Bronchial epithelial cell (primary cell): ENCODE measurements at regions not wholly inside any gene's neighbourhood (a gene's known extent, or its start where the extent isn't known, plus 50 kb on each side); places are given as distances from the start of the nearest gene placed in this dataset.
A peak's percentile ranks its signal among the peaks of the same experiment; 100 is the strongest.

ENCODE experiments used
- DNase-seq: peaks from one replicate; pipeline ENCODE4 v3.0.0-alpha.2; 2010; ENCODE audit warnings: low read depth
- FAIRE-seq: peaks from 2 replicates; lab custom pipeline; 2011; peaks lifted over from hg19 to GRCh38; lab: Jason Lieb, UNC
- H3K27me3 ChIP-seq: 2 replicates; pipeline ENCODE4 v1.5.1; 2011; ENCODE audit warnings: low read length; ENCODE audit not compliant: control insufficient read depth, insufficient read depth
- H3K36me3 ChIP-seq: 2 replicates; pipeline ENCODE4 v1.5.1; 2011; ENCODE audit warnings: low read length; ENCODE audit not compliant: control insufficient read depth, insufficient read depth
- H3K4me3 ChIP-seq: 2 replicates; pipeline ENCODE4 v1.5.1; 2011; ENCODE audit warnings: mild to moderate bottlenecking, low read depth, low read length, control low read depth
- CTCF ChIP-seq: IDR thresholded peaks from 2 replicates; pipeline ENCODE4 v1.5.1; 2011; ENCODE audit warnings: mild to moderate bottlenecking, moderate library complexity, low read length, control low read depth, inconsistent platforms; ENCODE audit not compliant: insufficient read depth, severe bottlenecking

DNA sequence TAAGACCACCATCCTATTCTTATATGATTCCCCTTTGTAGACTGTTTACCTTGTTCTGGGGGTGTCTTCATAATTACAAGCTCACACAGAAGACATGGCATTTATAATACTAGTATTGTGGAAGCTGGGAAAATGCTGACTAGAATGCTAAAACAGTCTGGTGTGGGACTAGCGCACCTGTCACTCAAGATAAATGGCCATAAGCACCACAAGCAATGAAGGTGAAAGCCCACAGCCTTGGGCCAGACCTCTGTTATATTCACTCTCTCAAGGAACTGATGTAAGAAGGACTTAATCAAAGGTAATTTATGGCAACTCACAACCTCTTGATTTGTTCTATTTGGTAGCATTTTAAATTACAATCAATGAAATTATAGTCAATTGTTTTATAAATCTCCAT is 721.5 kb downstream of the SEMA5A start:
- FAIRE-seq (no peak), DNase-seq (no peak)
- Histone ChIP-seq H3K36me3 (no peaks in the 10 kb centered on the region), H3K27me3 (no peaks in the 10 kb centered on the region), H3K4me3 (no peak overlapping the region)
- no peak for TF ChIP-seq CTCF

DNA sequence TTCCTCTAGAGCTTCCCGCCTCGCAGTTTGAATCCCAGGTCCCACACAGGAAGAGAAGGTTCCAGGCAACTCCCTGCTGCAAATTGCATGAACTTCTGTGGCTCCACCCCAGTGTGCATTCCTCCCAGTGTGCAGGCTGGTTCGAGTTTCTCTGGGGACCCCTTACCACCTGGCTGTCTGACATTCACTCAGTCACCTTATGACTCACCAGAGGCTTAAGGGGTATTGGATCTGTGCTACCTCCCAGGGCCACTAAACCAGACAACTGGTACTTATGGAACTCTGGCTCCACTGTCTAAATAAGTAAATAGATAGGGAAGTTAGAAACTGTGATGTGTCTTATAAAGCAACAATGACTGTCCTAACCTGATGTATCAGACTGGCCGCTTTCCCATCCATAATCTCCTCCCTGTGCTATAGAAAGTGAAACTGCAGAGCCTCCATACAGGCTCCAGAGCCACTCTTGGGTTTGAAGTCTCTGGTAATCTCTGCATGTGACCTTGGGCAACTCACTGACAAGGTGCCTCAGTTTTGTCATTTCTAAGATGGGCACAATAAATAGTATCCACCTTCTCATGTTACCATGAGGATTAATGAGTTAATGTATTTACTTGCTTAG is 720.6 kb downstream of the SEMA5A start:
- no peak overlapping the region for H3K4me3 ChIP-seq
- no peaks in the 10 kb centered on the region for H3K36me3 ChIP-seq
- no peaks in the 10 kb centered on the region for H3K27me3 ChIP-seq
- no peak for TF ChIP-seq CTCF
- FAIRE-seq, result no peak
- DNase-seq, result peak; percentile 23

GRCh38 chr5:8826508-8826907 is 719.4 kb downstream of the SEMA5A start:
- H3K4me3 ChIP-seq, result no peak overlapping the region
- no peaks in the 10 kb centered on the region for H3K27me3 ChIP-seq
- FAIRE-seq (no peak), DNase-seq (peak; percentile 25)
- TF ChIP-seq CTCF, result no peak
- no peaks in the 10 kb centered on the region for H3K36me3 ChIP-seq

GRCh38 chr5:8827696-8828095 is 718.2 kb downstream of the SEMA5A start:
- no peak for FAIRE-seq
- TF ChIP-seq CTCF, result no peak
- Histone ChIP-seq H3K27me3 (no peaks in the 10 kb centered on the region), H3K36me3 (no peaks in the 10 kb centered on the region), H3K4me3 (no peak overlapping the region)
- DNase-seq, result no peak

- TF ChIP-seq CTCF, result no peak
- FAIRE-seq (no peak), DNase-seq (no peak)
- Histone ChIP-seq H3K4me3 (no peak overlapping the region), H3K36me3 (no peaks in the 10 kb centered on the region), H3K27me3 (no peaks in the 10 kb centered on the region)
Observed at GRCh38 chr5:8828596-8829322, 717.1 kb downstream of the SEMA5A start.
